Large intestine (tissue), 3 donors: ENCODE measurements at regions not wholly inside any gene's neighbourhood (a gene's known extent, or its start where the extent isn't known, plus 50 kb on each side); places are given as distances from the start of the nearest gene placed in this dataset.

Experiments used
- DNase-seq, 2 donors: peaks; one replicate each; pipeline versions ENCODE4 v3.0.0 to v3.0.0-alpha.2; 2013
- H3K27ac ChIP-seq: one replicate; pipeline ENCODE4 v1.5.1; 2013; ENCODE audit warnings: low read length
- H3K27me3 ChIP-seq: 2 replicates; pipeline ENCODE4 v1.6.1; 2013; ENCODE audit warnings: low read length; ENCODE audit not compliant: control insufficient read depth, insufficient read depth
- H3K36me3 ChIP-seq: 2 replicates; pipeline ENCODE4 v1.6.1; 2013; ENCODE audit warnings: low read length; ENCODE audit not compliant: control insufficient read depth, insufficient read depth
- H3K4me1 ChIP-seq: one replicate; pipeline ENCODE4 v1.6.1; 2013; ENCODE audit warnings: low read length; ENCODE audit not compliant: control insufficient read depth, insufficient read depth
- H3K4me3 ChIP-seq: one replicate; pipeline ENCODE4 v1.5.1; 2013; ENCODE audit warnings: low read length
- H3K9me3 ChIP-seq: one replicate; pipeline ENCODE4 v1.6.1; 2013; ENCODE audit warnings: mild to moderate bottlenecking, low read depth, low read length, moderate library complexity; ENCODE audit not compliant: control insufficient read depth
- WGBS: methylation state at CpG from one replicate; pipeline ENCODE4 v1.1.5; 2013; ENCODE audit warnings: low lambda C conversion rate; ENCODE audit not compliant: insufficient coverage; 5-methylcytosine and 5-hydroxymethylcytosine counted together

DNA sequence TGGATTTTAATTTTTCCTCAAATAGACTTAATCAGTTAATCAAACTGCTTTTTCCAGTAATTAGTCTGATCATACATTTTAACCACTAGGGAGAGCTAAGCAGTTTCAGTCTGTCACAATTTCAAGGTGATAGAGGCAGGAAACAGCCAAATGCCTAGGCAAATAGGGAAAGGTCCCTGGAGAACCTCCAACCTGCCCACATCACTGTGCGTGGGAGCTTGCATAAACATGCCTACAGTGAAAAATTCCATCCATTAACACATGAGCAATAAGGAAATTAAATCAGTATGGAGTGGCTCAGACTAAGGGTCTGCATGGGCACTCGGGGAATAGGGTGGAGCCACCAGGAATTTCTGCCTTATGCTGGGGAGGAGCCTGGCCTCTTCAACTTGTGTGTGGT, 74.6 kb downstream of the AASDHPPT start:
- Histone ChIP-seq H3K4me3 (no peak overlapping the region), H3K36me3 (no peaks in the 10 kb centered on the region), H3K27ac (no peak overlapping the region), H3K27me3 (no peaks in the 10 kb centered on the region), H3K9me3 (no peaks in the 10 kb centered on the region), H3K4me1 (peaks cover 9% of the 10 kb centered on the region)
- peak in 1 of 2 donors; percentile 14 for DNase-seq
- WGBS, result no CpG with 5 or more reads among the region's 2 CpGs

DNA sequence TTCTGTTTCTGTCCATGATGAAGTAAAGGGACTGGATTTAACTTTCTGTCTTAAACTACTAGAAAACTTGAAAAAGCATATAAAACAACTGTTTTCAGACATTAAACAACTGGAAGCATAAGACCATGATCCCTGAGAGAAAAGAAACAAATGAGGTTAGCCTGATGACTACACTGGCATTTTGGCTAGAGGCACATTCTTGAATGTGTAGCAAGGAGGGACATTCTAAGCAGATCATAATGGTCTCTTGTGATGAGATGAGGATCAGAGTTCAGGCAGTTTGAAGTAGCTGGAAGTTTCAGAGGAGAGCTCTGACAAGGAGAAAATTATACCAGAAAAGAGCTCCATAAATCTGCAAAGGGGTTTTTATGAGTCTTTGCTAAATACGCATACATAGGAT, 75.4 kb downstream of the AASDHPPT start:
- peak in 1 of 2 donors; percentile 22 for DNase-seq
- peaks cover 15% of the 10 kb centered on the region for H3K4me1 ChIP-seq
- H3K27me3 ChIP-seq, result no peaks in the 10 kb centered on the region
- no peaks in the 10 kb centered on the region for H3K36me3 ChIP-seq
- H3K4me3 ChIP-seq, result no peak overlapping the region
- no peak overlapping the region for H3K27ac ChIP-seq
- no CpG with 5 or more reads among the region's 1 CpG for WGBS
- H3K9me3 ChIP-seq, result no peaks in the 10 kb centered on the region

DNA sequence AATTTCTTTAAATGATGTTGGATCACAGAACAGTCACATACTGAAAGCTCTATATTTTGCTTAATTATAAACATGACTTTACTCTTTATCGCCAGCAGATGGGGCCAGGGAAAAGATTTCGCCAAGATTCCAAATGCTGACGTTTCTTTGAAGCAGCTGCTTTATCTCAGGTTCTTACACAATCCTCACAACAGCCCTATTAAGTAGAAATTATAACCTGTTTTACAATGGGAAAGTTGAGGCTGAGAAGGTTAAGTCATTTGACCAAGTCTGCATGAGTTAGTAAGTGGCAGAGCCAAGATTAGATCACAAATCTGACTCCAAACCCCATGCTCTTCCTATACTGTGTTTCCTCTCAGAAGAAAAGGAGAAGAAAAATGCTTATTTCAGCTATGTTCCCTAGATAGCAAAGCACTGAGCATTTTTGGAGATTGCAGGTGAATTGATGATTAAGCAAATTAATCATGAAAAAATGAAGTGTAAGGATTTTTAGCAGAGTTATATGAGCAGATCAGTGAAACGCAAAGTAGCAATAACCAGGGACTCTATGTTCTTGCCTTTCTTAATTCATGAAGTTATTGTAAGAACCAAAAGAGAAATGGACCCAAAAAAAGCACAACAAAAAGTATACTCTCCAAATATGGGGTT, 79.0 kb downstream of the AASDHPPT start:
- Histone ChIP-seq H3K36me3 (no peaks in the 10 kb centered on the region), H3K4me1 (peaks cover 23% of the 10 kb centered on the region), H3K4me3 (no peak overlapping the region), H3K27ac (peak overlapping the region; percentile 41), H3K9me3 (peaks cover 18% of the 10 kb centered on the region), H3K27me3 (no peaks in the 10 kb centered on the region)
- WGBS, result 9% methylated on average over 1 of the region's 4 CpGs
- DNase-seq, result peak; percentile 81 to 89

DNA sequence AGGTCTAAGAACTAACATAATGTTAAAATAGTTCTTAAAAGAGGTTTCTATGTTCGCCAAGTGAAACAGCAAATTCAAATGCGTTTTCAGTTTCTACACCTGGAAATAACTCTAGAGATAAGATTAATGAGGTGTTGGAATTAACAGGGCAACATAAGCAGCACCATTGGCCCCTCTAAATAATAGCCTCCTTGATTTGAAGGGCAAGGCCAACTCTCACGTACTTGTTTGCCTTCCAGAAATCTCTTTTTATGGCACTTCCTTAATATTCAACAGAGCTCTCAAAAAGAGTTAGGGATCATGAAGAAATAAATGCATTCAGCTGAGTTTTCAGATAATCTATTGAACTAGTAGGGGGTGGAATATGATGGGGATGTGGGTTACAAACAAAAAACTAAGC, 80.9 kb downstream of the AASDHPPT start:
- 24% methylated on average over 2 of the region's 3 CpGs for WGBS
- Histone ChIP-seq H3K27ac (peak overlapping the region; percentile 42), H3K27me3 (no peaks in the 10 kb centered on the region), H3K4me3 (no peak overlapping the region), H3K4me1 (peaks cover 23% of the 10 kb centered on the region), H3K36me3 (no peaks in the 10 kb centered on the region), H3K9me3 (peaks cover 22% of the 10 kb centered on the region)
- DNase-seq, result peak in 1 of 2 donors; percentile 72

DNA sequence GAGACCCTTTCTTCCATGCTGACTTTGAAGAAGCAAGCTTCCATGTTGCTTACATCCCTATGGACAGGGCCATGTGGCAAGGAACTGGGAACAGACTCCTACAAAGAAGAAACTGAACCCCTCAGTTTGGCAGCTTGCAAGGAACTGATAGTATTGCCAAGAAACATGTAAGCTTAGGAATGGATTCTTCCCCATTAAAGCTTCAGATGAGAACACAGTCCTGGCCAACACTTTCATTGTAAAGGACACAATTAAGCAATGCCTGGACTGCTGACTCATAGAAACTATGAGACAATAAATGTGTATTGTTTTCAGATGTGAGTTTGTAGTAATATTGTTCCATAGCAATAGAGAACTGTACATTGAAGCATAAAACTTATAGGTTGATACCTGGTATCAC, 82.4 kb downstream of the AASDHPPT start:
- Histone ChIP-seq H3K27ac (no peak overlapping the region), H3K27me3 (no peaks in the 10 kb centered on the region), H3K4me3 (no peak overlapping the region), H3K4me1 (peaks cover 23% of the 10 kb centered on the region), H3K36me3 (no peaks in the 10 kb centered on the region), H3K9me3 (peaks cover 30% of the 10 kb centered on the region)
- no peak for DNase-seq

DNA sequence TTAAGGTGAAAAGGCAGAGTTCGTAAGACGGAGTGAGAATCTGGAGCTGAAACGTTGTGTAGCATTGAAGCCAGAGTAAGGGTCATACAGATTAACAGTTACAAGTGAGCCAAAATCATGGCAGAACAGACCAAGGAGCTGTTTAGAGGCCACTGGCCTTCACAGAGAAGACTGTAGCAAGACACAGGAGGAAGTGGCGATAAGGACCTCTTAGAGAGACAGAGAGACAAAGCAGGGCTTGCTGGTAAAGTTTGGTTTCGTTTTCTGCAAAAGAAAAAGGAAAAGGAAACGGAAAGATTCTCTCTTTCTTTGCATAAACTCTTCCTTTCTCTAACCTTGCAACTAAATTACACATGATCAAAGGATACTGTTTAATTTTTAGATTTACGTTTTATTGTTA, 83.0 kb downstream of the AASDHPPT start:
- no peak for DNase-seq
- peaks cover 35% of the 10 kb centered on the region for H3K9me3 ChIP-seq
- no peak overlapping the region for H3K4me3 ChIP-seq
- H3K27ac ChIP-seq, result no peak overlapping the region
- no peaks in the 10 kb centered on the region for H3K36me3 ChIP-seq
- H3K27me3 ChIP-seq, result no peaks in the 10 kb centered on the region
- WGBS, result 96% methylated on average over 5 of the region's 7 CpGs
- peaks cover 23% of the 10 kb centered on the region for H3K4me1 ChIP-seq

DNA sequence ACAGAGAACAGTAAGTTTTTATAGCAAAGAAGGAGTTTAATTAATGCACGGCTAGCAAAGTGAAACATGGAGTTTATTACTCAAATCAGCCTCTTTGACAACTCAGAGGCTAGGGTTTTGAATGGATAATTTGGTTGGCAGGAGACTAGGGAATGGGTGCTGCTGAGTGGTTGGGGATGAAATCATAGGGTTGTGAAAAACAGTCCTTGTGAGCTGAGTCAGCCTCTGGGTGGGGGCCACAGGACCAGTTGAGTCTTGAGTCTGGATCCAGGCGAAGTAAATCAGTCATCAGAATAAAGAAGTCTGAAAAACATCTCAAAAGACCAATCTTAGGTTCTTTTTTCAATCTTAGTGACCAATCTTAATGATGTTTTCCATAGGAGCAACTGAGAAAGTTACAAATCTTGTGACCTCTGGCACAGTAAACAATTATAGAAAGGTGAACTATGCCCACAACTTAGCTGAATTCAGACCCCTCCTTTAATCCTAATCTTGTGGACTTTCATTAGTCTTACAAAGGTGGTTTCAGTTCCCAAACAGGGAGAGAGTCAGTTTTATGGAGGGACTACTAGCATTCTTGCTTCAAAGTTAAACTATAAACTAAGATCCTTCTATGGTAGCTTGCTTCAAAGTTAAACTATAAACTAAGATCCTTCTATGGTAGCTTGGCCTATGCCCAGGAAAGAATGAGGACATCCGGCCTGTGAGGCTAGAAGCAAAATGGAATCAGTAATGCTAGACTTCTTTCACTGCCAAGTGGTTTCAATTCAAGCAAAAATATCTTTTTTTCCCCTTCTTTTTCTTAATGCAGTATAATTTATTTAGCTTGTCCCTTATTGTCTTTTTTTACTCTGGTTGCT, 84.5 kb downstream of the AASDHPPT start:
- Histone ChIP-seq H3K27me3 (no peaks in the 10 kb centered on the region), H3K9me3 (peaks cover 39% of the 10 kb centered on the region), H3K4me3 (no peak overlapping the region), H3K27ac (peak overlapping the region; percentile 54), H3K4me1 (peaks cover 14% of the 10 kb centered on the region), H3K36me3 (no peaks in the 10 kb centered on the region)
- 80% methylated on average over 1 of the region's 3 CpGs for WGBS
- peak; percentile 37 to 73 for DNase-seq

DNA sequence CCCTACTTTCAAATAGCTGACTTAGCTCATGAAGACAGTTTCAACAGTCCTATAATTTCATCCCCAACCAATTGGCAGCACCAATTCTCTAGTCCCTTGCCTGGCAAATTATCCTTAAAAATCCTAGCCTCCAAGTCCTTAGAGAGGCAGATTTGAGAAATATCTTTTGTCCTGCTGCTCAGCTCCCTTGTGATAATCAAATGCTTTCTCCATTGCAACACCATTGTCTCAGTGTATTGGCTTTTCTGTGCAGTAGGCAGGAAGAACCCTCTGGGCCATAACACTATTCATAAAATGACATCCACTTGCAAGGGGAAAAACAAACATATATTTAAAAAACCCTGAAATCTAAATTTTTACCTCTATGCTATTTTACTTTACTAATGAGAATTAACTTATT, 89.6 kb downstream of the AASDHPPT start:
- Histone ChIP-seq H3K36me3 (no peaks in the 10 kb centered on the region), H3K27ac (no peak overlapping the region), H3K4me1 (no peaks in the 10 kb centered on the region), H3K27me3 (no peaks in the 10 kb centered on the region), H3K4me3 (no peak overlapping the region), H3K9me3 (peaks cover 21% of the 10 kb centered on the region)
- no peak for DNase-seq

DNA sequence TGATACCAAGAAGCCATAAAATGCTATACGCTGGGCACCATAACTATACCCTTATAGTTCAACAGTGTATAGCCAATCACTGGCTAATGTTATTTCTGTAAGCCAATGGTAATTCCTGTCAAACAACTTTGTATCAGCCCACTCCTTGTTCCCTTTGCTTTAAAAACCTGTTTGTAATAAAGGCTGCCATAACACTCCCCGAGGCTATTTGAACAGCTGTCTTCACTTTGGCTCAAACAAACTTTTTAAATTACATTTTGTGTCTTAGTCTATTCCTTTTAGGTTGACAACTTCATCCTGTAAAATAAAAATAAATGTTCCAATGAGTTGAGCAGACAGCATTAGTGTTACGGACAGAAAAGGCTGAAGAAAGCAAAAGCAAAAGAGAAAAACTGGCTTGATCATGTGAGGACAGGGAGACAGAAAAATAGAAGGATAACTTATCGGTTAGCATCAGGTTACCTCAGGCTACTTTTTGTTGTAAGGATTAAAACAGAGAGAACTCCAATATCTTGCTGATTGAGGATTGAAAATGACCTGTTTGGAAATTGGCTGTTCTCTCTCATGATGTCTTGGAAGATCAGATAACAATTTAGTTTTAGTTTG, 95.0 kb downstream of the AASDHPPT start:
- no peak for DNase-seq
- Histone ChIP-seq H3K4me1 (no peaks in the 10 kb centered on the region), H3K4me3 (no peak overlapping the region), H3K27ac (no peak overlapping the region), H3K36me3 (no peaks in the 10 kb centered on the region), H3K27me3 (no peaks in the 10 kb centered on the region), H3K9me3 (no peaks in the 10 kb centered on the region)
- 85% methylated on average over 2 of the region's 4 CpGs for WGBS

DNA sequence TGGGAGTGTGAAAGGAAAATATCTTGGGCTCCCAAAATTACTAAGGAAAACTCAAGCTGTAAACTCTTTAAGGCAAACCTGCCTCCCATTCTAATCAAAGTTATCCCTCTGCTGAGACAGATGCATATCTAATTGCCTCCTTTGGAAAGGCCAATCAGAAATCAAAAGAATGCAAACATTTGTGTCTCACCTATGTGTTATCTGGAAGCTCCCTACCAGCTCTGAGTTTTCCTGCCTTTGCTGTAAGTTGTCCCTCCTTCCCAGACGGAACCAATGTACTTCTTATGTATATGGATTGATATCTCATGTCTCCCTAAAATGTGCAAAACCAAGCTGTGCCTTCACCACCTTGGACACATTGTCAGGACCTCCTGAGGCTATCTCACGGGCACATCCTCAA, 95.8 kb downstream of the AASDHPPT start:
- H3K4me3 ChIP-seq, result no peak overlapping the region
- H3K9me3 ChIP-seq, result no peaks in the 10 kb centered on the region
- no peaks in the 10 kb centered on the region for H3K36me3 ChIP-seq
- no peaks in the 10 kb centered on the region for H3K4me1 ChIP-seq
- H3K27me3 ChIP-seq, result no peaks in the 10 kb centered on the region
- DNase-seq, result no peak
- WGBS, result no CpG with 5 or more reads among the region's 2 CpGs
- no peak overlapping the region for H3K27ac ChIP-seq
